ENCODE measurements at regions not wholly inside any gene's neighbourhood (a gene's known extent, or its start where the extent isn't known, plus 50 kb on each side); places are given as distances from the start of the nearest gene placed in this dataset.
"Not testable (repeated sequence)": the region's sequence is repeated elsewhere in the genome, so short reads cannot be mapped to it uniquely, and the experiment has no call there.

- TF ChIP-seq CTCF (IDR thresholded peaks at IDR 0.05; ENCODE audit: extremely low read depth, insufficient read depth, missing control alignments), result no peak
- in situ Hi-C loops (cut with MboI; ENCODE audit: low pct_unique_long_range_greater_than_20kb, low sequenced_read_pairs, unreplicated experiment), result no loop called here
- DNase-seq (ENCODE audit: low spot score), result no peak
Observed at GRCh38 chr1:37354876-37355650, 119.3 kb upstream of the ZC3H12A start.

- DNase-seq (ENCODE audit: low spot score), result no peak
- in situ Hi-C loops (cut with MboI; ENCODE audit: low pct_unique_long_range_greater_than_20kb, low sequenced_read_pairs, unreplicated experiment), result no loop called here
Observed at GRCh38 chr1:37358992-37359391, 115.4 kb upstream of the ZC3H12A start.

GRCh38 chr1:37360011-37360410, 114.4 kb upstream of the ZC3H12A start:
- TF ChIP-seq CTCF (IDR thresholded peaks at IDR 0.05; ENCODE audit: extremely low read depth, insufficient read depth, missing control alignments), result no peak
- DNase-seq (ENCODE audit: low spot score), result no peak
- in situ Hi-C loops (cut with MboI; ENCODE audit: low pct_unique_long_range_greater_than_20kb, low sequenced_read_pairs, unreplicated experiment), result no loop called here

More at GRCh38 chr1:37358992-37359391, 115.4 kb upstream of the ZC3H12A start:
- TF ChIP-seq CTCF (IDR thresholded peaks at IDR 0.05; ENCODE audit: extremely low read depth, insufficient read depth, missing control alignments), result no peak

GRCh38 chr1:37362594-37363385, 111.6 kb upstream of the ZC3H12A start:
- DNase-seq (ENCODE audit: low spot score), result no peak
- in situ Hi-C loops (cut with MboI; ENCODE audit: low pct_unique_long_range_greater_than_20kb, low sequenced_read_pairs, unreplicated experiment), result no loop called here
- no peak for TF ChIP-seq CTCF (IDR thresholded peaks at IDR 0.05; ENCODE audit: extremely low read depth, insufficient read depth, missing control alignments)

- DNase-seq (ENCODE audit: low spot score), result no peak
- in situ Hi-C loops (cut with MboI; ENCODE audit: low pct_unique_long_range_greater_than_20kb, low sequenced_read_pairs, unreplicated experiment), result no loop called here
- TF ChIP-seq CTCF (IDR thresholded peaks at IDR 0.05; ENCODE audit: extremely low read depth, insufficient read depth, missing control alignments), result no peak
Observed at GRCh38 chr1:37363535-37363934, 110.8 kb upstream of the ZC3H12A start.

GRCh38 chr1:37368665-37369315, 105.6 kb upstream of the ZC3H12A start:
- in situ Hi-C loops (cut with MboI; ENCODE audit: low pct_unique_long_range_greater_than_20kb, low sequenced_read_pairs, unreplicated experiment); DNase-seq (ENCODE audit: low spot score): not testable (repeated sequence)

Measured in GM13977 (cell line).